Endothelial cell of umbilical vein (primary cell): ENCODE measurements at regions not wholly inside any gene's neighbourhood (a gene's known extent, or its start where the extent isn't known, plus 50 kb on each side); places are given as distances from the start of the nearest gene placed in this dataset.

Source experiments
- EZH2 ChIP-seq: IDR thresholded peaks from 2 replicates; pipeline ENCODE4 v1.6.1; 2012; ENCODE audit warnings: borderline replicate concordance, low read depth, mild to moderate bottlenecking, moderate library complexity, low read length, inconsistent platforms; ENCODE audit not compliant: severe bottlenecking
- JUN ChIP-seq: IDR thresholded peaks from 2 replicates; pipeline ENCODE4 v1.6.1; 2011; ENCODE audit warnings: borderline replicate concordance, low read depth; ENCODE audit not compliant: insufficient read length, insufficient read depth
- POLR2AphosphoS5 ChIP-seq: IDR thresholded peaks from 2 replicates; pipeline ENCODE4 v1.6.1; 2012; ENCODE audit warnings: low read depth, mild to moderate bottlenecking, control low read depth, low read length, moderate library complexity; ENCODE audit not compliant: insufficient read depth
- TF ChIP-seq, protein P1 (sequence below), 2 donors: IDR thresholded peaks; 1 replicate in 1 of 2; 2 replicates in 1 of 2; pipeline ENCODE4 v1.5.1; 2011; ENCODE audit warnings: low read length in 2 of 2, mild to moderate bottlenecking in 2 of 2, moderate library complexity in 2 of 2, control low read depth in 1 of 2, inconsistent platforms in 1 of 2, low read depth in 1 of 2; ENCODE audit not compliant: insufficient read depth in 1 of 2; ENCODE audit errors: extremely low read depth in 1 of 2

DNA sequence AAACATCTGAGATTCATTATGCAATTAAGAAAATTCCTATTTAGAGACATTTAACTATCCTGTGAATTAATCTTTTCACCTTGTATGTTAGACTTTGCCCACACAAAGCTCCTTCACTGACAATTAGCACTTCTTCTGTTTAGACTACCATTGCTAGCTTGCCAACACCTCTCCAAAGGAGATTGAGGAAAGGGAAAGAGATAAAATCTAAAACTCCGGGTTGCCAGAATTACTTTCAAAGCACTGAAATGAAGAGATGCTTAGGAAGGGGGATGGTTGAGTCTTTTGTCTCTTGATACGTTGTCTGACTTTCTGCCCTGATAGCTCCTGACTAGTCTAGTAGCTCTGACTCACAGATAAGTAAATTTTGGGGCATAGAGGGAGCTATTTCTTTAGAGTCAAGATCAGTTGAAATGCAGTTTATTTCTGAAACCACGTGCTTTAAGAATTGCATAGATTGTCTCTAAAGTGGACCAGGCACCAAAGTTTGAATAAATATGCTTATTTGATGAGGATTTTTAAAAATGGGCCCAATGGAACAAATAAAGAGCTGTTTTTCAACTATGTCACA is 74.1 kb upstream of the DSEL start:
- TF ChIP-seq EZH2 (no peak), POLR2AphosphoS5 (no peak), JUN (no peak)
- TF ChIP-seq, protein P1, sequence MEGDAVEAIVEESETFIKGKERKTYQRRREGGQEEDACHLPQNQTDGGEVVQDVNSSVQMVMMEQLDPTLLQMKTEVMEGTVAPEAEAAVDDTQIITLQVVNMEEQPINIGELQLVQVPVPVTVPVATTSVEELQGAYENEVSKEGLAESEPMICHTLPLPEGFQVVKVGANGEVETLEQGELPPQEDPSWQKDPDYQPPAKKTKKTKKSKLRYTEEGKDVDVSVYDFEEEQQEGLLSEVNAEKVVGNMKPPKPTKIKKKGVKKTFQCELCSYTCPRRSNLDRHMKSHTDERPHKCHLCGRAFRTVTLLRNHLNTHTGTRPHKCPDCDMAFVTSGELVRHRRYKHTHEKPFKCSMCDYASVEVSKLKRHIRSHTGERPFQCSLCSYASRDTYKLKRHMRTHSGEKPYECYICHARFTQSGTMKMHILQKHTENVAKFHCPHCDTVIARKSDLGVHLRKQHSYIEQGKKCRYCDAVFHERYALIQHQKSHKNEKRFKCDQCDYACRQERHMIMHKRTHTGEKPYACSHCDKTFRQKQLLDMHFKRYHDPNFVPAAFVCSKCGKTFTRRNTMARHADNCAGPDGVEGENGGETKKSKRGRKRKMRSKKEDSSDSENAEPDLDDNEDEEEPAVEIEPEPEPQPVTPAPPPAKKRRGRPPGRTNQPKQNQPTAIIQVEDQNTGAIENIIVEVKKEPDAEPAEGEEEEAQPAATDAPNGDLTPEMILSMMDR (IDR thresholded peaks at IDR 0.05; ENCODE audit: extremely low read depth in 1 of 2, insufficient read depth in 1 of 2, low read depth in 1 of 2, low read length in 2 of 2), result no peak
